Upper lobe of right lung (tissue), 1 donor: ENCODE measurements at regions not wholly inside any gene's neighbourhood (a gene's known extent, or its start where the extent isn't known, plus 50 kb on each side); places are given as distances from the start of the nearest gene placed in this dataset.

Experiments
- ATAC-seq: fragments of 200-7000 bp; cut with Tn5 transposase; one replicate; pipeline ENCODE4 v1.9.1; 2020; ENCODE audit warnings: mild to moderate bottlenecking, moderate library complexity
- DNase-seq: peaks from one replicate; pipeline ENCODE4 v3.0.0-alpha.2; 2020
- H3K27ac ChIP-seq: fragments of 200-600 bp; one replicate; pipeline ENCODE4 v1.8.0; 2022
- H3K27me3 ChIP-seq: fragments of 200-600 bp; one replicate; pipeline ENCODE4 v1.8.0; 2022; ENCODE audit warnings: mild to moderate bottlenecking
- H3K36me3 ChIP-seq: fragments of 200-600 bp; one replicate; pipeline ENCODE4 v1.8.0; 2022
- H3K4me1 ChIP-seq: fragments of 200-600 bp; one replicate; pipeline ENCODE4 v1.8.0; 2022
- H3K4me3 ChIP-seq: fragments of 200-600 bp; one replicate; pipeline ENCODE4 v1.8.0; 2022; ENCODE audit warnings: mild to moderate bottlenecking
- H3K9me3 ChIP-seq: fragments of 200-600 bp; one replicate; pipeline ENCODE4 v1.8.0; 2022
- intact Hi-C: fragments of 100-400 bp; cut with DNase I; formaldehyde crosslinking; loops from one replicate; pipeline ENCODE4 v1.11.0; 2022
- TF ChIP-seq, protein P1 (sequence below): fragments of 200-600 bp; IDR thresholded peaks from one replicate; pipeline ENCODE4 v1.8.0; 2022; ENCODE audit warnings: antibody characterized with exemption
- donor health status: DM: no; HTN: yes; CAD: no; lungs with severe emphysema.

DNA sequence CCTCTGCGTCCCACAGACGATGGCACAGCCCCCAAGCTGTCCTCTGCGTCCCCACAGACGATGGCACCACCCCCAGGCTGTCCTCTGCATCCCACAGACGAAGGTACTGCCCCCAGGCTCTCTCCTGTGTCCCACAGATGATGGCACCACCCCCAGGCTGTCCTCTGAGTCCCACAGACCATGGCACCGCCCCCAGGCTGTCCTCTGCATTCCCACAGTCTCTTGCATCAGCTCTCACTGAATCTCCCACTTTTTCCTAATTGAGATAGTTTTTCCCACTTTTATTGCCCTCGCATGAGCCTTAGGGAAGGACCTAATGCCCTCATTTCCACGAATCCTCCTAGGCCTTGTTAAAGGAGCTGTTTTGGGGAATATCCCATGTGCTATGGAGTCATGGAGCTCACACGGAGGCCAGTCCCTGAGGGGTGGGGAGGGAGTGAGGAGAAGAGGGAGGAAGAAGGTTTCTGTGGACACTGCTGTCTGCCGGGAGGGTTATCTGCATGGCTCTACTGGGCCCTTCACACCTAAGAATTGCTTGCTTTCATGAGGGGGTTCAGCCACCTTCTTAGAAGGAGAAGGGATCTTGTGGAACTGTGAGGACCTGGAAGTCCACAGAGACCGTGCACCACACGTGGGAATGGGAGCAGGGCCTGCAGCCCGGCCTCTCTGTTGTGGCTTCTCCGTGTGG is 58.2 kb upstream of the PTCH1 start:
- Histone ChIP-seq H3K27me3 (no peaks in the 10 kb centered on the region), H3K4me3 (no peak overlapping the region)
- TF ChIP-seq, protein P1, sequence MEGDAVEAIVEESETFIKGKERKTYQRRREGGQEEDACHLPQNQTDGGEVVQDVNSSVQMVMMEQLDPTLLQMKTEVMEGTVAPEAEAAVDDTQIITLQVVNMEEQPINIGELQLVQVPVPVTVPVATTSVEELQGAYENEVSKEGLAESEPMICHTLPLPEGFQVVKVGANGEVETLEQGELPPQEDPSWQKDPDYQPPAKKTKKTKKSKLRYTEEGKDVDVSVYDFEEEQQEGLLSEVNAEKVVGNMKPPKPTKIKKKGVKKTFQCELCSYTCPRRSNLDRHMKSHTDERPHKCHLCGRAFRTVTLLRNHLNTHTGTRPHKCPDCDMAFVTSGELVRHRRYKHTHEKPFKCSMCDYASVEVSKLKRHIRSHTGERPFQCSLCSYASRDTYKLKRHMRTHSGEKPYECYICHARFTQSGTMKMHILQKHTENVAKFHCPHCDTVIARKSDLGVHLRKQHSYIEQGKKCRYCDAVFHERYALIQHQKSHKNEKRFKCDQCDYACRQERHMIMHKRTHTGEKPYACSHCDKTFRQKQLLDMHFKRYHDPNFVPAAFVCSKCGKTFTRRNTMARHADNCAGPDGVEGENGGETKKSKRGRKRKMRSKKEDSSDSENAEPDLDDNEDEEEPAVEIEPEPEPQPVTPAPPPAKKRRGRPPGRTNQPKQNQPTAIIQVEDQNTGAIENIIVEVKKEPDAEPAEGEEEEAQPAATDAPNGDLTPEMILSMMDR, result no peak

DNA sequence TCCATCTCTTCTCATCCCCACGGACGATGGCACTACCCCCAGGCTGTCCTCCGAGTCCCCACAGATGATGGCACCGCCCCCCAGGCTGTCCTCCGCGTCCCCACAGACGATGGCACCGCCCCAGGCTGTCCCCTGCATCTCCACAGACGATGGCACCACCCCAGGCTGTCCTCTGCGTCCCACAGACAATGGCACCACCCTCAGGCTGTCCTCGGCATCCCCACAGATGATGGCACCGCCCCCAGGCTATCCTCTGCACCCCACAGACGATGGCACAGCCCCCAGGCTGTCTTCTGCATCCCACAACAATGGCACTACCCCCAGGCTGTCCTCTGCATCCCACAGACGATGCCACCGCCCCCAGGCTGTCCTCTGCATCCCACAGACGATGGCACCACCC is 57.4 kb upstream of the PTCH1 start:
- no peak overlapping the region for H3K4me3 ChIP-seq
- peaks cover 4% of the 10 kb centered on the region for H3K27me3 ChIP-seq
- intact Hi-C loops, result no loop called here
- no peak for ATAC-seq
- TF ChIP-seq, protein P1, result peak; percentile 5
- H3K9me3 ChIP-seq, result no peaks in the 10 kb centered on the region
- peaks cover 7% of the 10 kb centered on the region for H3K4me1 ChIP-seq
- no peaks in the 10 kb centered on the region for H3K36me3 ChIP-seq
- DNase-seq, result no peak
- no peak overlapping the region for H3K27ac ChIP-seq

More for the DNA sequence above, 58.2 kb upstream of the PTCH1 start:
- Histone ChIP-seq H3K27ac (no peak overlapping the region), H3K9me3 (no peaks in the 10 kb centered on the region), H3K4me1 (peaks cover 5% of the 10 kb centered on the region), H3K36me3 (no peaks in the 10 kb centered on the region)
- no peak for DNase-seq
- no peak for ATAC-seq
- intact Hi-C loops, result no loop called here

DNA sequence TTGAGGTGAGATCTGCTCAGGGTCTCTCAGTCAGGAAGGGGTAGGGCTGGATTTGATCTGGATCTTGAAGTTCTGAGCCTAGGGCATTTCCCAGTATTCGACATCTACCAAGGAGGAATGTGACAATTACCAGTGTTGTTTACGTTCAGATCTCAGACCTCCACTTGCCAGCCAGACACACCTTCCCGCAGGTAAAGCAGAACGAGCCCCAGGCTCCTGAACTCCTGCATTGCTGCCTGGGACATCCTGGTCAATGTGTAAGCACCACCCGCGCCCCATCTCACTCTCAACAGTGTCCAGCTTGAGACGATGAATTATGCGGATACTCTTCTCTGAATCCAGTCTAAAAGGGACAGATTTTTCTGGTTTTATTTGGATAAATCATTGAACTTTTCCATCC is 56.7 kb upstream of the PTCH1 start:
- no peak for DNase-seq
- peaks cover 7% of the 10 kb centered on the region for H3K4me1 ChIP-seq
- intact Hi-C loops, result no loop called here

DNA sequence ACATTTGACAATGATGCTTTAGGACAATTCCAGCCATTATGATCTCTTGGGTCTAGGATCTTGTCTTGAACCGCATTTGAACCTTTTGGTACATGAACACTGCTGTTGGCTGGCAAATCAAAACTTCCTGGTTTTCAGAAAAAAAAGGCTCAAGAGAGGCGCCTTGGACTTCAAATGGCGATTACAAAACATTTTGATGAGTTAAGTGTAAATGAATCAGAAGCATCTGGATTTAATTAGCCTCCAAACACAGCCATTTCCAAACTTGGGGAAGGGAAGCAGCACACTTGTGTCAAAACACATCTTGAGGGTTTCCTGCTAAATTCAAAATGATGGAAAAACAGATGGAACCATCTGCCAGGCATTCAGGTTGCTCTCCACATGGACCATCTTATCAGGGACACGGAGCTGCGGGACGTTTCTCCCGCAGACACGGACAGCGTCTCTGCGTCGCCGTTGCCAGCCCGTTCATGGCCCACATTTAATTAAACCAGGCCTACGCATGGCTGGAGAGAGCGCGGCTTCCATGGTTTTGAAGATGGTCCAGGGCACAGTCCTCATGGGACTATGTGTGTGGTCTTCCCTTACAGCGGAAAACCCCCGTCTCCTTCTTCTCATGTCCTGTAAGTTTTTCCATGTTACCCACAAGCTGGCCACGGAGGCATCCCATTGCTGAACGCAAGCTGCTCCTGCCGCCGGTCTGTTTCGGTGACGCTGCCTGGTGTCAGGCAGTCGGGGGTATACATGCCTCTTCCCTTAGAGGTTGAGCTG is 55.8 kb upstream of the PTCH1 start:
- H3K27ac ChIP-seq, result no peak overlapping the region
- ATAC-seq (no peak), DNase-seq (no peak)
- no peaks in the 10 kb centered on the region for H3K9me3 ChIP-seq
- H3K4me1 ChIP-seq, result peaks cover 7% of the 10 kb centered on the region
- intact Hi-C loops, result no loop called here
- no peaks in the 10 kb centered on the region for H3K36me3 ChIP-seq
- H3K27me3 ChIP-seq, result peaks cover 7% of the 10 kb centered on the region
- no peak overlapping the region for H3K4me3 ChIP-seq
- TF ChIP-seq, protein P1, result no peak

More for the DNA sequence above, 56.7 kb upstream of the PTCH1 start:
- H3K9me3 ChIP-seq, result no peaks in the 10 kb centered on the region
- no peak for ATAC-seq
- H3K27ac ChIP-seq, result no peak overlapping the region
- peaks cover 7% of the 10 kb centered on the region for H3K27me3 ChIP-seq
- no peak overlapping the region for H3K4me3 ChIP-seq
- no peaks in the 10 kb centered on the region for H3K36me3 ChIP-seq
- TF ChIP-seq, protein P1, result no peak

DNA sequence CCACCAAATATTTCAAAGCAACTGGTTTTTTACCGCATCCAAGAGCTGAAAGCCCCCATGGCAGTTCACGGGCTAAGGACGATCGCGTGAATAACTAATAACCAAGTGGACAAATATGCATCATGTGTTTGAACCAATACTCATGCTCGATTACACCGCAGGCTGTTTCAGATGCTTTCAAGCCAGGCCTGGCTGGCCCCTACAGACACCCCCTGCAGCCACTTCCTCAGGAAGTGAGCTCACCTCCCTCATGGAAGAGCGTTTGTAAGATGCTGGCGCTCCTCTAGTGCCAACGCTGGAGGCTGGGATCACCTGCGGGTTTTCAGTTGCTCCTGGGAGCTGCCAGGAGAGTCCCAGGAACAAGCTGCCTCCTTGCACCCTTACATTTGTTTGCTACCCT is 53.9 kb upstream of the PTCH1 start:
- TF ChIP-seq, protein P1, result no peak
- Histone ChIP-seq H3K36me3 (no peaks in the 10 kb centered on the region), H3K4me1 (peaks cover 7% of the 10 kb centered on the region), H3K9me3 (no peaks in the 10 kb centered on the region), H3K4me3 (no peak overlapping the region), H3K27ac (no peak overlapping the region), H3K27me3 (peaks cover 7% of the 10 kb centered on the region)
- intact Hi-C loops, result no loop called here
- no peak for ATAC-seq
- no peak for DNase-seq
